Stimulated activated naive CD4-positive, alpha-beta T cell treated with Interleukin-2 at 50 U/mL for 16 hours (primary cell): ENCODE measurements at regions not wholly inside any gene's neighbourhood (a gene's known extent, or its start where the extent isn't known, plus 50 kb on each side); places are given as distances from the start of the nearest gene placed in this dataset.

Source experiments
- DNase-seq: peaks from one replicate; lab custom pipeline; 2025; lab: John Stamatoyannopoulos, UW

DNA sequence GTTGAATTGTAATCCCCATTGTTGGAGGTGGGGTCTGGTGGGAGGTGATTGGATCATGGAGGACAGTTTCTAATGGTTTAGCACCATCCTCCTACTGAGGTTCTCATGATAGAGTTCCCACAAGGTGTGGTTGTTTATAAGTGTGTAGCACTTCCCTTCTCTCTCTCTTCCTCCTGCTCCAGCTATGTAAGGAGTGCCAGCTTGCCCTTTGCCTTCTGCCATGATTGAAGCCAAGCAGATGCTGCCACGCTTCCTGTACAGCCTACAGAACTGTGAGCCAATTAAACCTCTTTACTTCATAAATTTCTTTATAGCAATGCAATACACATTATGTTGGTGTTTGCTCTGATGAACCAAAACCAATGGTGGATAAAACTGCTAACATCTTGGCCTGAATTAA is 238.2 kb downstream of the EFNB2 start:
- DNase-seq, result no peak

DNA sequence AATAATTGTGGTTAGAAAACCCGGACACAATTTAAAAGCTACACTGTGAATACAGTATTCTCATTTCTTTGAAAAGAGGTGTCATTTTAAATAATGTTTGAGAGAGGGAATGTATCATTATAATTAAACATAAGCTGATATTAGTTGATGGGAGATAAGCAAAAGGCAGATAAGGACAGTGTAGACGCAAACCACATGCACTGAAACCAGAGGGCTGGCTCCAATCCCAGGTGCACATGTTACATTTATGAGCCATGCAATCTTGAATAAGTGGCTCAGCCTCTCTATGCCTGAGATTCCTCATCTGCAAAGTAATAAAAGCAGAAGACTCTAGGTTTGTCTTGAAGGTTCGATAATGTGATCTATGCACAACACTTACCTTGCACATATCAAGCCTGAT is 238.7 kb downstream of the EFNB2 start:
- no peak for DNase-seq

DNA sequence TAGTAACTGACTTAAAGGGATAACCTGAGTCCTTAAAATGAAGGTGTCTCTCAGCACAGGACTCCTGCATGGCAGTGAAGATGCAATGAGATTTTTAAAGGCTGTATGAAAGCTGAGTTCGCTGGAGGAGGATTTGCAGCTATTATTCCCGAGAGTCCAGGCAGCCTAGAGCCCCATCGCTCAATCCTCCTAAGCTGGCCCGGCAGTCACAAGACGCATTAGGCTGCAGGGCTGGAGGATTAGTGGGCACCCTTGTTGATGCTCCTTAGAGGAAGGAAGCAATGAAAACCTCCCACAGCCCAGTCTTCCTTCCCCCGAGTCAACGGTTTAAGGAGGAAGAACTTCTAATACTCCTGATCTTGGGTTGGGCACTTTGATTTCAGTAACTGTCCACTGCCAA is 239.5 kb downstream of the EFNB2 start:
- DNase-seq, result no peak

DNA sequence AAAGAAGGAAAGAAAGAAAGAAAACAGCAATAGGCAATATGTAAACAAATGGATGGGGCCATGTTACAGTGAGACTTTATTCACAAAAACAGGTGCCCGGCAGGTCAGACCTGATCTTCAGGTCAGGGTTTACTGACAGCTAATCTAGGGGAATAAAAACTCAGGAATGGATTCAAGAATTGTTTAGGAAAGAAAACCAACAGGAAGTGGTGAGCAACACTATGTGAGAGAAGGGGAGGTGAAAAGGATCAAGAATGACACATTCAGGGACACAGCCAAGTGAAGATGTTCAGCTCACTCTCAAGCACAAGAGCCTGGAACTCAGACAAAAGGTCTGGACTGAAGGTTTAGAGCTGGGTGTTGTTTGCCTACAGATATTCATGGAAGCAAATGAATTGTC is 244.5 kb downstream of the EFNB2 start:
- no peak for DNase-seq

DNA sequence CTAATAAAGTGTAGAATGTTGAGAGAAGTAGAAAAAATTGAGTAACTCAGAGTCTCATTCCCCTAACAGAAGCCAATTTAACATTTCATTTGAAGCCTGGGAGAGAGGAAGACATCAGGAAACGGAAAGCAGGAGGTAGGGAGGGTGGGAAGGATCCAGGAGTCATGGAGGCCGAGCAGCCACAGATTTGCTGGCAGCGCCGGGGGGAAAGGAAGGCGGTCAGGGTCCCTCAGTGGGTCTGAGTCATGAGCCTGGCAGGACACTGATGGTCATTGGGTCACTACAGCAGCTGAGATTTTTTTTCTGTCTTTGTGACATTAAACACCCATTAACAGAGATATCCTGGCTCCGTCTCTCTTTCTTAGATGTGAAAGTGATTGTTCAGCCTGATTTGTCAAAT is 248.1 kb downstream of the EFNB2 start:
- DNase-seq, result no peak

DNA sequence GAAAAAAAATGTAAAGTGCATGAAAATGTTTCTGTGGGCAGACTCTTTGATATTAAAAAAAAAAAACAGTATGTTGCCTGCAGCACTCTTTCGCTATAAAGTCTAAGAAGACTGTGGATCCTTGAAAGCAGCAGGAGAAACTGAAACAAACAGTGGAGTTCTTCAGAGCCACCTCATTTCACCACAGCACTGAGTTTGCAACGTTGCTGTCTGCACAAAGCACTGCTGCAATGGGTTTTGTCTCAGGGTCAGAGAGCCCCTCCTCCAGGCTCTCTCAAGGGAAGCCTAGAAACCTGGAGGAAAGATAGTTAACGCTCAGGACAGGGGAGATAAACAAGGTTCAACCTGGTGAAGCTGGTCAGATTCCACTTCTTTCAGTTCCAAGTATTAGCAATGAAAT is 248.7 kb downstream of the EFNB2 start:
- DNase-seq, result no peak

DNA sequence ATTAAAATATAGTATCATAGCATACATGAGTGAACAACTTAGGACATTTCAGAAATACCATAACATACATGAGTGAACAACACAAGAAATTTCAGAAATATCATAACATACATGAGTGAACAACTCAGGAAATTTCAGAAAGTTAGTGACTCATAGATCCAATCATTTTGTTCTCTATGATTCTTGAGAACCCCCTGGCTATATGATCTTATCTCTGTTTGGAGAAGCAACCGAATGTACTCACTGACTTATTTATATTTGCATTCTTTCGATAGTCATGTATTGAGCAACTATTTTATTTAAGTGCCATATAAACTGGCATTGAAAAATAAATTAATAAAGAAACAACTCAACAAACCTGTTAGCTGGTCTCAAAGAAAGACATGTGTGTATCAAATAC is 251.1 kb downstream of the EFNB2 start:
- no peak for DNase-seq

DNA sequence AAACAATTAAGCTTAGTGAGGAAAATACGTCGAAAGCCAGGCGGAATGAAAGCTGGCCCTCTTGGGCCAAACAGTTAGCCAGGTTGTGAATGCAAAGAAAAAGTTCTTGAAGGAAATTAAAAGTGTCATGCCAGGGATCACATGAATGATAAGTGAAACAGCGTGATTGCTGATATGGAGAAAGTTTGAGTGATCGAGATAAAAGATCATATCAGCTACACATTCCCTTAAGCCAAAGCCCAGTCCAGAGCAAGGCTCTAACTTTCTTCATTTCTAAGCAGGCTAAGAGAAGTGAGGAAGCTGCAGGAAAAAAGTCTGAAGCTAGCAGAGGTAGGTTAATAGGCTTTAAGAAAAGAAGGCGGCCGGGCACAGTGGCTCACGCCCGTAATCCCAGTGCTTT is 254.0 kb downstream of the EFNB2 start:
- no peak for DNase-seq

DNA sequence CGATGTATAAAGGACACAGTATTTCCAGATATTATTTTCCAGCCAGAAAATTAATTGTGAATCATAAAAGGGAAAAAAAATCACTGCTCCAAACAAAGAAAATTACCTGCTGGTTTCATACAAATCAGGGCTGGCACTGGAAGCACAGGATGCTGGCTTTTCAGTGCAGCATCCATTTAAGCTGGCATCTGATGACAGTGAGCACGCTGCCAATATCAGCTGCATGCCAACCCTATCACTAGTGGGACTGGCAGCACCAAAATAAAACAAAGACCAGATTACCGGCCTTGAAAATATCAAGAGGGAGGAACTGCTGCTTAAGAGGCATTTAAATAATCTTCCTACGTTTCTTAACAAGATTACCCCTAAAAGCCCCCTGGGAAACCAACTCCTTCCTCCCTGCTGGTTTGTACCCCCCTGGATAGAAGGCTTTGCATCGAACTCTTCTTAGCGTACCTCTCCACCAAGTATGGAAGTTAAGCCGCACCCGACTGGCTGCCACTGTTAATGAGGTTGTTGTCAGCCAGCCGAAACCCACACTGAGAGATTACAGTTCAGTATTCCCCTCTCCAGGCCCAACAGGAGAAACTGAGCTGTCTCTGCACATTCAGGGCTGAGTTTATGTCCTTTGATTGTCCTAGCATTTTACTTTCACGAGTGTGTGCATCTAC is 257.8 kb downstream of the EFNB2 start:
- no peak for DNase-seq

DNA sequence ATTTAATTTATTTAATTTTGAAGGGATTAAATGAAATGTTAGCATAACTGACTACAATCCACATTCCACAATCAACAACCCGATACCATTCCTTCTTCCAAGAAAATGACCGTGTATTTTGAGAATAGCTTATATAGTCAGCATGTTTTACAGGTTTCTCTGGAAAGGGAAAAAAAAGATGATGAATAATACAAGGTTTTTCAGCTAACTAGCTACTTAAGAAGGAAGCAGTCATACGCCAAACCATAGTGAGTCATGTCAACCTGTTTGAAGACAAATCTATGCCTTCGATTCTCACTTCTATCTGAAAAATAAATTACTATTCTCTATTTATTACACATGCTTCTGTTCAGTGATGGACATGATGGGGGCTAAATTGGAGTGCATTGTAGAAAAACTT is 258.6 kb downstream of the EFNB2 start:
- no peak for DNase-seq

DNA sequence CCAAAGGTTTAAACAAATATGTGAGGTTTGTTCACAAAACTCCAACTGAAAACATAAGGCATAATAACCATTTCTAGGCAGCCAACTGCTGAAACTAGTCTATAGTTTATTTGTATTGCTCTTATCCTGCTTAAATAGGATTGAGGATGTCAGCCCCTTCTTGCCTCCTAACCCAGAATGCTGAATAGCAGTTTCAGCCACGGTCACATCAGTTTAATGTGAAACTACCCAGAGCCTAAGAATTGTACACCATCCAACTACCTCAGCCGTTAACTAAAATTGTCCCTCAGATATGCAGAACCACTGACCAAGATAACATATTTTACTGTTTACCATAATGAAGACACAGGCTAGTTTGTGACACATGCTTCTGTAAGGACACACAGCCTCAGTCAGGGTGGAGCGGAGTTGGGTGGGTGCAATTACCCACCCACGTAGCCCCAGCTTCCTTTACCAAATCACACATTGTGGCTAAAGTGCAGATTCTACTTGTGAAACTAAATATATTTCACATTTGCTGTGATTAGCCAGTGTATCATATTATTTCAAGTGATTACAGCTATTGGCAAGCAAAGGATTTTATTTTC is 259.9 kb downstream of the EFNB2 start:
- no peak for DNase-seq

DNA sequence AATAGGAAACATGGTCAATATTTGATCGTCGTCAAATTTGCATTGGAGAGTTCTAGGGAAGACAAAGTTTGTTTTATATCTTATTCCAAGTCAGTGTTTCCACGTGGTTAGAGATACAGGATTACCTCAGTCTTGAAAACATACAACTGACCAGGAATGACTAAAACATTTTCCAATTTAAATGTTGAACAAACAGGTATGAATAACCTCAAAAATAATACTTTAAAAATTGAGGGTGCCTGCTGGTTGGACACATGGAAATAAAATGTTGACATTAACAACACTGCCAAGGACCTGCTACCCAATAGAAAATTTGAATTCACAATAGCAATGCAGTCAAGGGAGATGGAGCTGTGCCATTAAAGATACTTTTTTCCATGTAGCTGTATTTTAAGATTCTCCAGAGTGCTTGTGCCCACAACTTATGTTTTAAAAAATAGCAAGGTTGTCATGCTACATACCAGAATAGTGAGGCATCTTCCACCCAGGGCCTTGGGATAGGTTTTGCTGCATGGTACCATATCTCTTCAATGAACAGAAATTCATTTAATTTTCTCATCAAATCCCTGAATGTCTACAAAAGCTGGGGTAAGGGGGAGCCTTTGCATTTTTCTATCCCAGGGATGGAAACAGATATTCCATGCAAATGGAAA is 260.8 kb downstream of the EFNB2 start:
- no peak for DNase-seq

DNA sequence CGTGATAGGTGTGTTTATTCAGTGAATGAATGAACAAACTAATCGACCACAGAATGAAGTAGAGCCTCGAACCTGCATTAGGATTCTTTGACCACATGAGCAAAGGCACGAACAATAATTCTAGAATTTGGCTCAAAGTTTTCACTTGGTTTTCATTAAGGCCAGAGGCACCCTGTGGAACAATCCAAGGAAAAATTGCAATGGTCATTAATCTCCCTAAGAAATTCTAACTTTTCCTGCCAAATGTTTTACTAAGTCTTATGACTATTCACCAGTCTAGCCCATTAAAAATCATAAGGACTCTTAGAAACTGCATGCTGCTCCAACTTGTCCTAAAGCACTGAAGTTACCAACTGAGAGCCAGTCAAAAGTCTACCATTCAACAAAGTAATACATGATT is 271.7 kb downstream of the EFNB2 start:
- no peak for DNase-seq

DNA sequence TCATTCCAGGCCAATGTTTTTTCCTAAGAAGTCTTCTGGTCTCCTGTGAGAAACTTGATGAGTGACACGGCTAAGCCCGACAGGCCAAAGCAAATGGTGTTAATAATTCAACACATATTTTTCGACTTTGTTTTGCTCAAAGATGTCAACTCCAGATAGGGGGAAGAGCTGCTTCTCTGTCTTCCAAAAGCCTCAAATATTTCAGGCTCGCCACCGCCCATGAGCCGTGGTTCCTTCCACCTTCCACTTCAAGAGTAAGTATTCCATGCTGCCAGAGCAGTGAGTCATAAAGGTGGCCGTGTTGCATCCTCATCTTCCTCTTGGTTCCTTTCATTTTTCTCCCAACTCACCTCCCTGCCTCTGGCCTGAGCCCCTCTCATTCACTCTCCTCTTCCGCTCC is 272.6 kb downstream of the EFNB2 start:
- DNase-seq, result no peak

DNA sequence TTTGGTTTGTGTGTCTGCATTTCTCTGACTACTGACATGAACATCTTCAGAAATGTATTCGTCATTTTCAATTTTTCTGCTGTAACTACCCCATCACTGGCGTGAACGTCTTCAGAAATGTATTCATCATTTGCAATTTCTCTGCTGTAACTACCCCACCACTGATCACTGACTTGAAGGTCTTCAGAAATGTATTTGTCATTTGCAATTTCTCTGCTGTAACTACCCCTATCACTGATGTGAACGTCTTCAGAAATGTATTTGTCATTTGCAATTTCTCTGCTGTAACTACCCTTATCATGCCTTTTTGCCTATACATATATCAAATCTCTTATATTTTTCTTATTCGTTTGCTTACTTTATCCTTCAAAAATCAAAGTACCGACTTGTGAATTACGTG is 274.0 kb downstream of the EFNB2 start:
- DNase-seq, result no peak

DNA sequence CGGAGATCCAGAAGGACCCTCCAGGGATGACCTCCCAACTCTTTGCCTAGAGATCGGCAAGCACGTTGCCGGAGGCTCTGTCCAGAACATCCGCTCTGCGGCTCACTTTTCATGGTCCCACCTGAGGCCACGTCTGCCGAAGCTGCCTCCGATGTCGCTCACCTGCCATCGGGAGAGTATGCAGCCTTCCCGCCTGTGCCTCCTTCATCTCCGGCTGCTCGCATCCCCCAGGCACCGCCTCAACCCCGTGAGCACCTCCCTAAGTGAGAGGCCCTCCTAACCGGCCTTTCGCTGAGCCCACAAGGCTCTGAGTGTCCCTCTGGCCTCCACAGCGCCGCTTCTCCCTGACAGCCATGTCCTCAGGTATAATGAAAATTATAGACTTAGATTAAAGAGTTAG is 275.1 kb downstream of the EFNB2 start:
- DNase-seq, result no peak

DNA sequence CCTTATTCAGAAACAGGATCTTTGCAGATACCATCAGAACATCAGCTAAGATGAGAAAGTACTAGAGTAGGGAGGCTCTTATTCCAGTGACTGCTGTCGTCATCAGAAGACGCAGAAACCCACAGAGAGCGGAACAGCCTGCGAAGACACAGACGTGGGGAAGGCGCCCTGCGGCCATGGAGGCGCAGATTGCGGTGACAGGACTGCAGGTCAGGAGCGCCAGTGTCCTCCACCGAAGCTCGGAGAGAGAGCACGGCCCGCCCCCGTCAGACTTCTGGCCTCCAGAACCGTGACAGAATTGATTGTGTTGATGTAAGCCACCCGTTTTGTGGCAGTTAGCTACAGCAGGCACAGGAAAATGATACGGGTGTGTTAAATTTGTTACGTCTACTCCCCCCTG is 275.5 kb downstream of the EFNB2 start:
- DNase-seq, result no peak

DNA sequence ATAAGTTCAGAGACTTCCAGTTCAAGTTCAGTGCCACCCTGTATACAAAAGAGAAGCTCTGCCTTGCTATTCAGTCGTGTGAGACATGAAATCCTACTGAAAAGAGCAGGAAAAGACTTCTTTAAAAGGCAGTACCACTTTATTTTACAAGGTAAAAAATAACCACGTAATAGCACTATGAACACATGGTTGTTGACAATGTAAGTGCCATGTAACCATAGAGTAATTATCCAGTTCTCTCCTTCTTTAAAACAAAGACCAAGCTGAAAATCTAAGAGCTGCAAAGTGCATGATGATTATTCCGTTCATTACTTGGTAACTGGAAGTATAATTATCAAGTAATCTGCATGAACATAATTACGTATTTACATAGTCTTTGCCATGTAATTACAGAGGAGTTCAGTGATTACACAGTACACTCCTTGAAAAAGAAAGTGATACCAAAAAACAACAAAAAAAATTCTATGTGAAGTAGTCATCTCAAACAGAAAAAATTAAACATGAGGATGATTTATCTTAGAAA is 288.7 kb downstream of the EFNB2 start:
- DNase-seq, result no peak

DNA sequence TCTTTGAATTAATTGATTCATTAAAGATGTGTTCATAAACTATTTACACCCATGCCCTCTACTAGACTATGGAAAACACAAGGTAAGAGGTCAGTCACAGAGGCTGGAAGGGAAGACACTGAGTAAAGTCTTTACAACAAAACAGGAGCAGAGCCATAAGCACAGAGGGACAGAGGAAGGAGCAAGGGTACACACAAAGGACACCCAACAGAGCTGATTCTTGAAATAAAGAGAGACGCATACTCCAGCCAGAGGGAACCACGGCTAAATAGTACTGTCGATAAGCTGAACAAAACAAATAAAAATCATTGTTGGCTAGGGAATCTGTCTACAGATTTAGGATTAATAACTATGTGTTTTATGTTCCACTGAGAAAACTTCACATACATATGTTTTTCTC is 289.2 kb downstream of the EFNB2 start:
- DNase-seq, result no peak

DNA sequence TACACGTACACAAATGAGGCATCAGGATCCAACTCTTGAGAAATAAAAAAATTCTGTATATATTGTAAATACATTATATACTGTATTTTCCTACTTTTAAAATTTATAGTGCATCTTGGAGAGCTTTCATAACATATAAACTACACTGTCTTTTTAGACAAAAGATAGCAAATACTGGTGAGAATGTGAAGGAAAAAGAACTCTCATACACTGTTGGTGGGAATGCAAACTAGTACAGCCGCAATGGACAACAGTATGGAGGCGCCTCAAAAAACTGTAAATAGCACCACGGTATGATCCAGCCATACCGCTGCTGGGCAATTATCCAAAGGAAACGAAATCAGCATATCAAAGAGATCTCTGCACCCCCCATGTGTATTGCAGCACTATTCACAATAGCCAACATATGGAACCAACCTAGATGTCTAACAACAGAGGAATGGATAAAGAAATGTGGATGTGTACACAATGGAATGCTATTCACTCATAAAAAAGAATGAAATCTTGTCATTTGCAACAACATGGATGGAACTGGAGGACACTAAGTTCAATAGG is 292.4 kb downstream of the EFNB2 start:
- no peak for DNase-seq

DNA sequence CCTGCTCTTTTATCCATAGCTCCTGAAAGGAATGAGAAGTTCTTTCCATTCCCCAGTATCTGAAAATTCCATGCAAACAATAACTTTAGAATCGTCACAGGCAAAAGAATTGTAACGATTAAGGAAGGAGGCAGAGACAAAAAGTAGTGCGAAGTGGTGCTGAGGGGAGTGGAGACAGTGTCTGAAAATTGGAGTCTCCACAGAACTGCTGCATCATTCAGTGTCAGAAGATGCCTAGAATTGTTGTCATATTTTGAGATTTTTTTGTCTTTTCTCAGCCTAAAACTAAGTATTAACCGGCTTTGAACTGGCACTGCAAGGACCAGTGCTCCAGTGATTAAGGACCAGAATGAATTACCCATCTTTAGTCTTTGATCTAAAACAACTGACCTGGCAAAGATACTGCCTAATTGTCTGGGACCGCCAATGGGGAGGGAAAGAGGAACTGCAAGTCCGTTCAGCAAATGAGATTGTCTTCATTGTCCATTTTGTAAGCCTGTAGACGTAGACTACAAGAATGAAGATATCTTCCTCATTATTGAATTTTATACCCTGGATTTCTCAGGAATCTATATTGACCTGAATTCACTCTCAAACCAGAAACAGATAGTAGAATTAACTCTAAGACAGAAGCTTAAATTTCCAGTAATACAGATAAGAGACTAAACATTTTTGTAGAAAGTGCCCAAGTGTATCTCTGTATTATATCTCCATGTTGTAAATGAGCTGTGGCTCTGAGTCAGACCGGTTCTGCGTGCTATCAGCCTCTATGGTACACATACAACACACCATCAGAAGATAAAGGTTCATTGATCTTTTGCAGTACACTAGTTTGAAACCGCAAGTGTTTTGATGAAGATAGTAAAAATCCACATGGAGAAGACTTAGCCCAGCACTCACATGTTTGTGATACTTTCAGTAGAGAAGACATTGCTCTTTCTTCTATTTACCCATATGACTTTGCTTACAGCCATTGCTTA is 293.2 kb downstream of the EFNB2 start:
- no peak for DNase-seq

DNA sequence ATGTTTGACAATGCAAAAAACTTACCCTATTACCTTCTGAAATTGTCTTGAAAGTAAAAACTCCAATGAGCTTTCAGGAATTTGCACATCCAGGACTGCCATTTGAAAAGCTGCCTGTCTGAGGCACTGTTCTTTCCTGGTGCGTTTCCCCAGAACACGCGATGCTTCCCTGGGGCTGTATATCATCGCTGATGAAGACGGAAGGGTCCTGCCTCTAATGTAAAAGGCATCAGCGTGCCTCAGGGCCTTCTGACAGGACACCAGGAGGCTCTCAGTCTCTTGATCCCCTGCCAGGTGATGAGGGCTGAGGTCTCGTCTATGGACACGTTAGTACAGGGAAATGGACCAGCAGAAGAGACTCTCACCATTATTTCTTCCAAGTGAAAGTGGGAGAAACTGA is 296.8 kb downstream of the EFNB2 start:
- no peak for DNase-seq
